Uterus (tissue), 3 donors: ENCODE measurements at regions not wholly inside any gene's neighbourhood (a gene's known extent, or its start where the extent isn't known, plus 50 kb on each side); places are given as distances from the start of the nearest gene placed in this dataset.

ENCODE experiments used
- DNase-seq, 2 donors: peaks; one replicate each; pipeline ENCODE4 v3.0.0-alpha.2; 2019 to 2020
- H3K27ac ChIP-seq, 2 donors: fragments of 200-600 bp; sonication (generic); 1 replicate in 1 of 2; 2 replicates in 1 of 2; pipeline ENCODE4 v1.5.1; 2016 to 2018
- H3K27me3 ChIP-seq, 2 donors: fragments of 200-600 bp; sonication (generic); one replicate each; pipeline ENCODE4 v1.5.1; 2018 to 2019; ENCODE audit warnings: control low read depth in 1 of 2
- H3K36me3 ChIP-seq, 2 donors: fragments of 200-600 bp; sonication (generic); one replicate each; pipeline ENCODE4 v1.5.1; 2019; ENCODE audit warnings: control low read depth in 1 of 2
- H3K4me1 ChIP-seq, 2 donors: fragments of 200-600 bp; sonication (generic); one replicate each; pipeline ENCODE4 v1.5.1; 2018 to 2019; ENCODE audit warnings: control low read depth in 1 of 2
- H3K4me3 ChIP-seq, 2 donors: fragments of 200-600 bp; sonication (generic); 1 replicate in 1 of 2; 2 replicates in 1 of 2; pipeline ENCODE4 v1.5.1; 2018 to 2019; ENCODE audit warnings: mild to moderate bottlenecking in 1 of 2
- H3K9me3 ChIP-seq, 2 donors: fragments of 200-600 bp; sonication (generic); one replicate each; pipeline ENCODE4 v1.5.1; 2019; ENCODE audit warnings: control low read depth in 1 of 2
- POLR2A ChIP-seq, 2 donors: fragments of 450-650 bp; IDR thresholded peaks; one replicate each; pipeline ENCODE4 v1.6.1; 2016; ENCODE audit warnings: antibody characterized with exemption in 2 of 2, mild to moderate bottlenecking in 1 of 2, moderate library complexity in 1 of 2
- intact Hi-C: fragments of 100-400 bp; cut with DNase I; formaldehyde crosslinking; loops from one replicate; pipeline ENCODE4 v1.15.1; 2023; ENCODE audit warnings: low total_unique reads
- TF ChIP-seq, protein P1 (sequence below), 4 experiments: fragments of 200-600 bp in 2 of 4; fragments of 450-650 bp in 2 of 4; sonication (generic) in 2 of 4; IDR thresholded peaks; one replicate each; pipeline ENCODE4 v1.5.1; 2016 to 2019; ENCODE audit warnings: antibody characterized with exemption in 4 of 4, mild to moderate bottlenecking in 2 of 4, moderate library complexity in 1 of 4
- donor health status: DM: yes; HTN: yes; CAD: no.

DNA sequence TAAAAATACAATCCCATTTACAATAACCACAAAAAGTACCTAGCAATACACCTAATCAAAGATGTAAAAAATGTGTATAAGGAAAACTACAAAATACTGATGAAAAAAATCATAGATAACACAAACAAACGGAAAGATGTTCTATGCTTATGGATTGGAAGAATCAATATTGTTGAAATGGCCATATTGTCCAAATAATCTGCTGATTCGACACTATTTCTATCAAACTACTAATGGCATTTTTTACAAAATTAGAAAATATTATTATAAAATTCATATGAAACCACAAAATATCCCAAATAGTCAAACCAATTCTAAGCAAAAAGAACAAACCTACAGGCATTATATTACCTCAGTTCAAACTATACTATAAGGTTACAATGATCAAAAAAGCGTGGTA, 978.3 kb upstream of the MAP3K7 start:
- intact Hi-C loops = no loop called here
- TF ChIP-seq POLR2A (IDR thresholded peaks at IDR 0.05) = no peak
- TF ChIP-seq, protein P1, sequence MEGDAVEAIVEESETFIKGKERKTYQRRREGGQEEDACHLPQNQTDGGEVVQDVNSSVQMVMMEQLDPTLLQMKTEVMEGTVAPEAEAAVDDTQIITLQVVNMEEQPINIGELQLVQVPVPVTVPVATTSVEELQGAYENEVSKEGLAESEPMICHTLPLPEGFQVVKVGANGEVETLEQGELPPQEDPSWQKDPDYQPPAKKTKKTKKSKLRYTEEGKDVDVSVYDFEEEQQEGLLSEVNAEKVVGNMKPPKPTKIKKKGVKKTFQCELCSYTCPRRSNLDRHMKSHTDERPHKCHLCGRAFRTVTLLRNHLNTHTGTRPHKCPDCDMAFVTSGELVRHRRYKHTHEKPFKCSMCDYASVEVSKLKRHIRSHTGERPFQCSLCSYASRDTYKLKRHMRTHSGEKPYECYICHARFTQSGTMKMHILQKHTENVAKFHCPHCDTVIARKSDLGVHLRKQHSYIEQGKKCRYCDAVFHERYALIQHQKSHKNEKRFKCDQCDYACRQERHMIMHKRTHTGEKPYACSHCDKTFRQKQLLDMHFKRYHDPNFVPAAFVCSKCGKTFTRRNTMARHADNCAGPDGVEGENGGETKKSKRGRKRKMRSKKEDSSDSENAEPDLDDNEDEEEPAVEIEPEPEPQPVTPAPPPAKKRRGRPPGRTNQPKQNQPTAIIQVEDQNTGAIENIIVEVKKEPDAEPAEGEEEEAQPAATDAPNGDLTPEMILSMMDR (IDR thresholded peaks at IDR 0.05) = no peak
- no peaks in the 10 kb centered on the region for H3K36me3 ChIP-seq
- H3K9me3 ChIP-seq = no peaks in the 10 kb centered on the region
- DNase-seq = no peak
- no peak overlapping the region for H3K27ac ChIP-seq
- no peaks in the 10 kb centered on the region for H3K27me3 ChIP-seq
- no peak overlapping the region for H3K4me3 ChIP-seq
- H3K4me1 ChIP-seq = no peaks in the 10 kb centered on the region

DNA sequence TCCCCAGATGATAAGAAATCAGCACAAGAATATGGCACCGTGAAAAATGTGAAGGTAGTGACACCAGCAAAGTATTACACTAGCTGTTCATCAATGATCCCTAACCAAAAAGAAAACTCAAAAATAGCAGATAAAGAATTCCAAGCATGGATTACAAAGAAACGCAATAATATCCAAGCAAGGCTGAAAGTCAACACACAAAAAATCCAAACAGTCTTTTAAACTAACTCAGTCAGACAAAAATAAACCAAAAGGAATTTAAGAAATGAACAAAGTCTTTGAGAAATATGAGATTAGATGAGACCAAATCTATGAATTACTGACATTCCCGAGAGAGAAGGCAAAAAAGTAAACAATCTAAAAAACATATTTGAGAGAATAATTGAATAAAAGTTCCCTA, 976.1 kb upstream of the MAP3K7 start:
- intact Hi-C loops = no loop called here
- Histone ChIP-seq H3K27me3 (no peaks in the 10 kb centered on the region), H3K36me3 (no peaks in the 10 kb centered on the region), H3K4me1 (no peaks in the 10 kb centered on the region), H3K27ac (no peak overlapping the region), H3K4me3 (no peak overlapping the region), H3K9me3 (peaks cover 0 to 6% of the 10 kb centered on the region in 2 donors)
- TF ChIP-seq, protein P1 (IDR thresholded peaks at IDR 0.05) = no peak
- TF ChIP-seq POLR2A (IDR thresholded peaks at IDR 0.05) = no peak
- DNase-seq = no peak

DNA sequence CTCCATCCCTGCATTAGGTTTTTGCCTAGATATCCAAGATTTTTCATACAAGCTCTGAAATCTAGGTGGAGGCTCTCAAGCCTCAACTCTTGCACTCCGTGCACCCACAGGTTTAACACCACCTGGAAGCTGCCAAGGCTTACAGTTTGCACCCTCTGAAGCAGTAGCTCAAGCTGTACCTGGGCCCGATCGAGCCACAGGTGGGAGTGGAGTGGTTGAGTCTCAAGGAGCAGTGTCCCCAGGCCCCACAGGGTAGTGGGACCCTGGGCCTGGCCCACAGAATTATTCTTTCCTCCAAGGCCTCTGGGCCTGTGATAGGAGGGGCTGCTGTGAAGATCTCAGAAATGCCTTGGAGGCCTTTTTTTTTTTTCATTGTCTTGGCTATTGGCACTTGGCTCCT, 973.5 kb upstream of the MAP3K7 start:
- no peaks in the 10 kb centered on the region for H3K27me3 ChIP-seq
- intact Hi-C loops = no loop called here
- H3K27ac ChIP-seq = no peak overlapping the region
- DNase-seq = no peak
- peaks cover 0 to 7% of the 10 kb centered on the region in 2 donors for H3K9me3 ChIP-seq
- no peak overlapping the region for H3K4me3 ChIP-seq
- no peaks in the 10 kb centered on the region for H3K36me3 ChIP-seq
- TF ChIP-seq, protein P1 (IDR thresholded peaks at IDR 0.05) = no peak
- no peak for TF ChIP-seq POLR2A (IDR thresholded peaks at IDR 0.05)
- no peaks in the 10 kb centered on the region for H3K4me1 ChIP-seq

DNA sequence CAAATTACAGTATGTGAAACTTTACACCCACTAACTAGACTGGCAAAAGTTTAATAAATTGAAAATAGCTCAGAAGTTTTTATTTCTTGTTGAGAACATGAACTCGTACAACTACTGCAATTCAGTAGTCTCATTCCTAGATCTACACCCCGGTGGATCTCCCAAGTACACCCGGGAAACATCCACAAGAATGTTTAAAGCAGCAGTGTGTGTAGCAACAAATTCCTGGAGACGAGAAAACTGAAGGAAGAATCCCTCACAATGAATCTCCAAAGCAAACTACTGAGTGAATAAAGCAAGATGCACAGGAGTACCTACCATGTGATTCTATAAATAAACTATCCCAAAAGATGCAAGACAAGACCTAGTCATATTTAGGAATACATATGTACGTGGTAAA, 954.0 kb upstream of the MAP3K7 start:
- TF ChIP-seq, protein P1 (IDR thresholded peaks at IDR 0.05) = no peak
- TF ChIP-seq POLR2A (IDR thresholded peaks at IDR 0.05) = no peak
- no peaks in the 10 kb centered on the region for H3K36me3 ChIP-seq
- no peaks in the 10 kb centered on the region for H3K4me1 ChIP-seq
- no peak overlapping the region for H3K4me3 ChIP-seq
- intact Hi-C loops = no loop called here
- no peak overlapping the region for H3K27ac ChIP-seq
- no peaks in the 10 kb centered on the region for H3K9me3 ChIP-seq
- DNase-seq = no peak
- H3K27me3 ChIP-seq = no peaks in the 10 kb centered on the region

DNA sequence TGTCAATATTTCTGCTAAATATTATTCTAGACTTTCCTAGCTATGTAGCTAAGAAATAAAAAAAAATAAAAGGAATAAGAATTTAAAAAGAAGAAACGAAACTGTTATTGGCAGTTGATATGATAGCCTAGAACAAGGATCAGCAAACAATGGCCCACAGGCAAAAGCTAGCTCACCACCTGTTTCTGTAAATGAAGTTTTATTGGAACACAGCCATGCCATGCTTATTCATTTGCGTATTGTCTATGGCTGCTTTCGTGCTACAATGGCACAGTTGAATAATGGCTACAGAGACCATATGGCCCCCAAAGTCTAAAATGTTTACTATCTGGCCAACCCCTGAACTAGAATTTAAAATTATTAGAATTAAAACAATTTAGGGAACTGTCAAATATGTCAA, 952.6 kb upstream of the MAP3K7 start:
- Histone ChIP-seq H3K9me3 (no peaks in the 10 kb centered on the region), H3K27ac (no peak overlapping the region), H3K4me1 (no peaks in the 10 kb centered on the region), H3K27me3 (no peaks in the 10 kb centered on the region), H3K36me3 (no peaks in the 10 kb centered on the region), H3K4me3 (no peak overlapping the region)
- DNase-seq = no peak
- intact Hi-C loops = no loop called here
- TF ChIP-seq, protein P1 (IDR thresholded peaks at IDR 0.05) = no peak
- no peak for TF ChIP-seq POLR2A (IDR thresholded peaks at IDR 0.05)
